HepG2 (cell line): ENCODE measurements at regions not wholly inside any gene's neighbourhood (a gene's known extent, or its start where the extent isn't known, plus 50 kb on each side); places are given as distances from the start of the nearest gene placed in this dataset.

Experiments
- ATAC-seq: fragments of 200-7000 bp; cut with Tn5 transposase; 3 replicates; pipeline ENCODE4 v1.9.1; 2020; ENCODE audit warnings: mild to moderate bottlenecking, moderate library complexity
- BruUV-seq: library from RNA; stranded (reverse); fragments of 400-500 nt; replicated peaks from 2 replicates; lab custom pipeline; 2021; lab: Mats Ljungman, UMichigan
- CTCF ChIA-PET: fragments of 300-600 bp; formaldehyde crosslinking; extraction: SDS; loops from one replicate; lab custom pipeline; 2021; ENCODE audit warnings: low total read pairs, inconsistent platforms, low intra/inter-chr PET ratio; lab: Yijun Ruan, JAX
- POLR2A ChIA-PET: fragments of 350-600 bp; sonication (Branson Sonifier 250); formaldehyde crosslinking; loops from one replicate; lab custom pipeline; 2020; ENCODE audit warnings: antibody characterized with exemption, inconsistent platforms; lab: Yijun Ruan, JAX
- DNase-seq: peaks from one replicate; pipeline ENCODE4 v3.0.0-alpha.2; 2015; ENCODE audit warnings: low spot score
- FAIRE-seq: peaks from 3 replicates; lab custom pipeline; 2011; peaks lifted over from hg19 to GRCh38; lab: Jason Lieb, UNC
- H2AFZ ChIP-seq: one replicate; pipeline ENCODE4 v1.6.1; 2011; ENCODE audit warnings: low read length, inconsistent platforms
- H3K27ac ChIP-seq: fragments of 300-600 bp; 3 replicates; pipeline ENCODE4 v1.8.0; 2011; ENCODE audit warnings: mixed run types, mild to moderate bottlenecking, mixed read lengths, low read length, inconsistent platforms; ENCODE audit not compliant: insufficient read depth; ENCODE audit errors: extremely low read length
- H3K27me3 ChIP-seq, 2 experiments: fragments of 200-600 bp in 1 of 2; 2 replicates in 1 of 2; 3 replicates in 1 of 2; pipeline versions ENCODE4 v1.6.0 to v1.8.0; 2011; ENCODE audit warnings: low read length in 2 of 2, mild to moderate bottlenecking in 2 of 2, moderate library complexity in 2 of 2, inconsistent platforms in 1 of 2; ENCODE audit not compliant: insufficient read depth in 2 of 2, control insufficient read depth in 1 of 2
- H3K36me3 ChIP-seq, 2 experiments: fragments of 200-600 bp in 1 of 2; replicated peaks in 1 of 2; 2 replicates in 1 of 2; 3 replicates in 1 of 2; pipeline versions ENCODE4 v1.5.1 to v1.8.0; 2011; ENCODE audit warnings: low read length in 2 of 2, inconsistent platforms in 1 of 2; ENCODE audit not compliant: insufficient read depth in 2 of 2, control insufficient read depth in 1 of 2
- H3K4me1 ChIP-seq: 2 replicates; pipeline ENCODE4 v1.5.1; 2012; ENCODE audit warnings: low read length, inconsistent platforms; ENCODE audit not compliant: insufficient read depth
- H3K4me2 ChIP-seq: 2 replicates; pipeline ENCODE4 v1.6.0; 2011; ENCODE audit warnings: low read depth, low read length, inconsistent platforms
- H3K4me3 ChIP-seq, 3 experiments: fragments of 200-600 bp in 1 of 3; sonication (generic), shearing (Covaris generic) in 1 of 3; replicated peaks in 1 of 3; 2 replicates each; pipeline ENCODE4 v1.5.1; 2011 to 2016; ENCODE audit warnings: low read length in 3 of 3, inconsistent platforms in 2 of 3, low read depth in 2 of 3, mild to moderate bottlenecking in 2 of 3, control low read depth in 1 of 3, mixed read lengths in 1 of 3; ENCODE audit not compliant: insufficient read depth in 1 of 3
- H3K79me2 ChIP-seq: one replicate; pipeline ENCODE4 v1.6.1; 2011; ENCODE audit warnings: low read length, inconsistent platforms; ENCODE audit not compliant: insufficient read depth
- H3K9ac ChIP-seq: 2 replicates; pipeline ENCODE4 v1.6.0; 2011; ENCODE audit warnings: mild to moderate bottlenecking, low read depth, low read length, inconsistent platforms; ENCODE audit not compliant: insufficient read depth
- H3K9me3 ChIP-seq: 2 replicates; pipeline ENCODE4 v1.5.1; 2012; ENCODE audit warnings: mild to moderate bottlenecking, low read length
- H4K20me1 ChIP-seq: 2 replicates; pipeline ENCODE4 v1.6.0; 2011; ENCODE audit warnings: inconsistent platforms, mild to moderate bottlenecking, low read length, moderate library complexity; ENCODE audit not compliant: insufficient read depth
- ELF1 ChIP-seq: sonication (generic); formaldehyde crosslinking; IDR thresholded peaks from 2 replicates; pipeline ENCODE4 v1.4.0; 2020; ENCODE audit warnings: missing genetic modification reagents
- HNF1B ChIP-seq: sonication (generic); formaldehyde crosslinking; IDR thresholded peaks from 2 replicates; pipeline ENCODE4 v1.5.1; 2020; ENCODE audit warnings: mild to moderate bottlenecking, moderate library complexity, missing genetic modification reagents
- JDP2 ChIP-seq: sonication (generic); formaldehyde crosslinking; IDR thresholded peaks from 2 replicates; pipeline ENCODE4 v1.8.1; 2022; ENCODE audit warnings: missing genetic modification reagents, borderline replicate concordance
- RERE ChIP-seq: IDR thresholded peaks from 2 replicates; pipeline ENCODE4 v1.6.1; 2016; ENCODE audit warnings: low read depth, missing genetic modification reagents, missing compliant biosample characterization
- SUZ12 ChIP-seq: fragments of 150-350 bp; IDR thresholded peaks from 2 replicates; pipeline ENCODE4 v1.6.1; 2014; ENCODE audit warnings: low read depth, low read length
- ZNF512 ChIP-seq: sonication (generic); formaldehyde crosslinking; IDR thresholded peaks from 2 replicates; pipeline ENCODE4 v1.4.0; 2020; ENCODE audit warnings: mild to moderate bottlenecking, missing genetic modification reagents
- WGBS: methylation state at CpG from one replicate; pipeline ENCODE4 v1.1.6; 2017; ENCODE audit warnings: low lambda C conversion rate; 5-methylcytosine and 5-hydroxymethylcytosine counted together
- in situ Hi-C: cut with HindIII; loops from 2 replicates; pipeline ENCODE4 v1.10.0; 2017; ENCODE audit warnings: low pct_unique_long_range_greater_than_20kb; ENCODE audit not compliant: extremely low pct_ligation_motif_present
- intact Hi-C: fragments of 100-400 bp; cut with micrococcal nuclease; formaldehyde crosslinking; loops from one replicate; pipeline ENCODE4 v1.10.0; 2022; ENCODE audit not compliant: unreplicated experiment

- no peaks in the 10 kb centered on the region for H3K79me2 ChIP-seq
- intact Hi-C loops: no loop called here
- DNase-seq: no peak
- H3K4me2 ChIP-seq: no peak overlapping the region
- no peaks in the 10 kb centered on the region for H3K27me3 ChIP-seq
- TF ChIP-seq RERE (CRISPR knock-in tag) (no peak), ZNF512 (CRISPR knock-in tag) (no peak), JDP2 (CRISPR knock-in tag) (no peak), HNF1B (CRISPR knock-in tag) (no peak), ELF1 (no peak), SUZ12 (no peak)
- no peak overlapping the region for H3K4me3 ChIP-seq
- 93% methylated on average over 2 of the region's 2 CpGs for WGBS
- no peaks in the 10 kb centered on the region for H3K36me3 ChIP-seq
- no peak overlapping the region for H2AFZ ChIP-seq
- FAIRE-seq: no peak
- ChIA-PET CTCF (no interaction called here), POLR2A (no interaction called here)
- in situ Hi-C loops: no loop called here
- 0 out of 2 replicates have a peak, but pooled peaks cover 7% of the 10 kb centered on the region for H3K4me1 ChIP-seq
- no peak overlapping the region for H3K9ac ChIP-seq
- H3K27ac ChIP-seq: no peak overlapping the region
- no peaks in the 10 kb centered on the region for H4K20me1 ChIP-seq
- ATAC-seq: no peak
- no peaks in the 10 kb centered on the region for H3K9me3 ChIP-seq
- BruUV-seq: no TSS peak
These were observed 193.4 kb upstream of the MID1 start for GRCh38 chrX:10813761-10814160.
